CMK (cell line): ENCODE measurements at regions not wholly inside any gene's neighbourhood (a gene's known extent, or its start where the extent isn't known, plus 50 kb on each side); places are given as distances from the start of the nearest gene placed in this dataset.

Source experiments
- DNase-seq: peaks from one replicate; pipeline ENCODE4 v3.0.0-alpha.2; 2010; ENCODE audit warnings: low read depth

DNA sequence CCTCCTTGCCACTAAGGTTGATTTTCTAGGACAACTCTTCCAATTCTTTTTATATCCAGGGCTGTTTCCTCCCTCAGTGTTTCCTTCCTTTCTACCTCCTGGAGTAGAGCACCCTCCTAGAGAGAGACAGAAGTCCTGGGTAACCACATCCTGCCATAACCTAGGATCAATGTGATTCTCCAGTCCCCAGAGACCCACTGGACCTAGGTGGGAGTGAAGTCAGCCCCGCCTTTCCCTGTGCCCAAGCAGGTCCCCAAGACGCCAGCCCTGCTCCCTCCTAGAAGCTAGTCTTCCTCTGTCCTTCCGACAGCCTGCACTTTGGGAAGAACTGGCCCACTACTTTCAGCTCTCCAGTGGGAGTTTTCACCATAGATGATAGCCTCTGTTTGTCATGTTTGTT, 166.8 kb upstream of the PLEKHG7 start:
- DNase-seq = no peak

DNA sequence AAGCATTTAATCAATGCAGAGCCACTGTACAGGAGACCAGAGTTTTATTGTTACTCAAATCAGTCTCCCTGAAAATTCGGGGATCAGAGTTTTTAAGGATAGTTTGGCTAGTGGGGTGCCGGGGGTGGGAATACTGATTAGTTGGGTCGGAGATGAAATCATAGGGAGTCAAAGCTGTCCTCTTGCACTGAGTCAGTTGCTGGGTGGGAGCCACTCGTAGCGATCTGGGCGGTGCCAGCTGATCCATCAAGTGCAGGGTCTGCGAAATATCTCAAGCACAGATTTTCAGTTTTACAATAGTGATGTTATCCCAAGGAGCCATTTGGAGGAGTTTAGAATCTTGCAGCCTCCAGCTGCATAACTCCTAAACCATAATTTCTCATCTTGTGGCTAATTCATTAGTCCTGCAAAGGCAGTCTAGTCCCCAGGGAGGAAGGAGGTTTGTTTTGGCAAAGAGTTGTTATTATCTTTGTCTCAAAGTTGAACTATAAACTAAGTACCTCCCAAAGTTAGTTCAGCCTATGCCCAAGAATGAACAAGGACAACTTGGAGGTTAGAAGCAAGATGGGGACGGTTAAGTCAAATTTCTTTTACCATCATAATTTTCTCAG, 169.4 kb upstream of the PLEKHG7 start:
- DNase-seq = no peak

DNA sequence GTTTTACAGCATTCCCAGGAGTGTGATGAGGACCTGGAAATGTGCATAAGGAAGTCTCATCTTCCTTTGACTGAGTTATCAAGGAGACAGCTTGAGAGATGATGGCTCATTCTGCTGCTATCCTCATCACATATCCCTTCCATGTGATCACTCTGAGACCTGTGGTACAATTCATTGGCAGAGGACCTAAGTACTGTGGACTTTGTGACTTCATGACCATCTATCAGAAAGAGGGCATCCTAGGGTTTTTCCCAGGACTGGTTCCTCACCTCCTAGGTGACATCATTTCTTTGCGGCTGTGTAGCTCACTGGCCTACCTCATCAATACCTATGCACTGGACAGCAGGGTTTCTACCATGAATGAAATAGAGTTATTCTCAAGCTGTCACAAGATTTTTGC, 172.1 kb upstream of the PLEKHG7 start:
- DNase-seq = no peak

DNA sequence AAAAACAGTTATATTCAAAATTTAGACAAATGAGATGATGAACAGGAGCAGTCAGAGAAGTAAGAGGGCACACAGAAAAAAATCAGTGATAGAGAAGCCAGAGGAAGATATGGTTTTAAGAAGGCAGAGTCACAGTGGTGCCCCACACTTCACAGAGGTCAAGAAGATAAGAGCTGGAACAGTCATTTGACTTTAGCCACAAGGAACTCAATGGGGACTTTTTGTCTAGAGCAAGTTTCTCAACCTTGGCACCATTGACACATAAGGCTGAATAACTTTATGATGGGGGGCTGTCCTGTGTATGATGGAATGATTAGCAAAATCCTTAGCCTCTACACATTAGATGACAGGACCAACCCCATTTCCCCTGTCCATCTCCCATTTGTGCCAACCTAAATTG, 172.8 kb upstream of the PLEKHG7 start:
- DNase-seq = no peak

DNA sequence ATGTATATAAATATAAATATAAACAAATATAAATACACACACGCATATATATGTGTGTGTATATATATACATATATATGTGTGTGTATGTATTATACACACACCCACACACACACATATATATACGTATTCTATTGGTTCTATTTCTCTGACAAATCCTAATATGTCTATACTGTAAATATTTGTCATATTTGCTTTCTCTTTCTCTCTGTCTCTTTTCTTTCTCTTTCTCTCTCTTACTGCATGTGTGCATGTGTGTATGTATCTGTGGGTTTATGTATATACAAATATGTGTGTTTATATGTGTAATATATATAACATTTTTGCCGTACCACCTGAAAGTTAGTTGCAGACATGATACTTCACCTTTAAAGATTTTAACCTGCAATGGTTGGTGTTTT, 174.2 kb upstream of the PLEKHG7 start:
- no peak for DNase-seq

DNA sequence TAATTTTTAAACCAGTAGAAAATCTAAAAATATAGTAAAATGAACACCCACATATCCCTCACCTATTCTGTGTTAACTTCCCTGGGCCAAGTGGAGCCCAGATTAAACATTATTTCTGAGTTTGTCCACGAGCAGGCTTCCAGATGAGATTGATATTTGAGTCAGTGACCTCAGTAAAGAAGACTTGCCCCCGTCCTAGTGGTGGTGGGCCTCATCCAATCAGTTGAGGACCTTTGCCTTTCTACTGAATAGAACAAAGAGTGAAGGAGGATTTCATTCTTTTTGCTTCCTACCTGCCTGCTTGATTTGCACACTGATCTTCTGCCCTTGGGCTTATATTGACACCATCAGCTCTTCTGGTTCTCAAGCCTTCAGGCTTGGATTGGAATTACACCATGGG, 174.7 kb upstream of the PLEKHG7 start:
- DNase-seq = no peak

DNA sequence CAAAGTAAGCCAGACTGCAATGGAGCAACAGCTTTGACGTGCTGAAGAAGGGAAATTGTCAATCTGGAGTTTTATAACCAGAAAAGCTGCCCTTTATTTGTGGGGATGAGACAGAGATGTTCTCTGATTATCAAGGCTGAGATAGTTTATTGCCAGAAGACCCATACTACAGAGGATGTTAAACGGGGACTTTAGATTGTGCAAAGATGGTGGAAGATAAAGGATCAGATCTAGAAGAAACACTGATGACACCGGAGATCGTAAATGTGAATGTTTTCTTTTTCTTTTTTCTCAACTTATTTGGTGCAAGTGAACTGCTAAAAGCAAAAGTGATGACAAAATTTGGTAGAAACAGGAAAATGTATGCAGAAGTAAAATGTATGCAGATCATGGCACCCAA, 178.3 kb upstream of the PLEKHG7 start:
- DNase-seq = no peak

DNA sequence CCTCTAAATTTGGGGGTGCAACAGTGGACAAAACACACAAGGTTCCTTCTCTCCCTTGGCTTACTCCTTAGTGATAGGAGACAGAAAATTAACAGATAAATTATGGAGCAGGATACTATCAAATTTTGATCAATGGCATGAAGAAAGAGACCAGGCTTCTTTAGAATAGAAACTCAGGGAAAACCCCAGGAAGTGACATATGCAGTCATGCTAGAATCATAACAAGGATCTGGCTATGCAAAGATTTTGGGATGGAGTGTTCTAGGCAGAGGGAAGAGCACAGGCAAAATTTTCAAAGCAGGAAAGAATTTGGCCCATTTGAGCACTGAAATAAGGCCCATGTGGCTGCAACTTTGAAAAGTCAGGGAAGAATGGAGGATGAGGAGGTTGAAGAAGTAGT, 182.3 kb upstream of the PLEKHG7 start:
- DNase-seq = no peak

DNA sequence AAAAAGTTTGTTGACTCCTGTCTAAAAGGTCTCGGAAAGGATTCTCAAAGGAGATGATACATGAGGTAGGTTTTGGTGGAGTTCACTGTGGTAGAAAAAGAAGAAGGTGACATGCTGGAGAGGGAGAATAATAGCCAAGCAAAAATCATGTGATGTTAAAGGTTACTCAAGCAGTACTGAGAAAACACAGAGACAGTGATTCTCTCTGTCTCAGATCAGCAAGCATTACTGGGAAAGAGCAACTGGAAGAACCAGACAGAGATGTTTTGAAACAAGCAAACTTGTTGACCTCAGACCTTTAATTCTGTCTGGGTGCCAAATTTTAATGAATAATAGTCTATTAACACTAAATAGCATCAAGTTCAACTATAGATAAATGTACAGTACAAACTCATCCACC, 183.5 kb upstream of the PLEKHG7 start:
- no peak for DNase-seq

DNA sequence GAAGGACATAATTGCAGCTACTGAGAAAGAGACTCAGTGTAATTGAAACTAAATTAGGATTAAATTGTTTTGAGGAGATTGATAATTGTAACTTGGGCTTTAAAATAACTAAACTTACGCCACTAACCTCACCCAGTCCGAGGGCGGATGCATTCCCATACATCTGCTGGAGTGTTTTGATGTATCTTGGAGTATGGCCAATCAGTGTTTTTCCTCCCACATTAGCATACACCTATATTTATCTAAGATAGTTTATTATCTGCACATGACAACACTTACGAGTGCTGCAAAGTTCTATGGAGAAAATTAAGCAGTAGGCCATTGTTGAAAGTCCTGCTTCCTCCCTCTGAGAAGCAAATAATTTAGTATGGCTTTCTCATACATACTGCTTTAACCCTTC, 184.7 kb upstream of the PLEKHG7 start:
- no peak for DNase-seq

DNA sequence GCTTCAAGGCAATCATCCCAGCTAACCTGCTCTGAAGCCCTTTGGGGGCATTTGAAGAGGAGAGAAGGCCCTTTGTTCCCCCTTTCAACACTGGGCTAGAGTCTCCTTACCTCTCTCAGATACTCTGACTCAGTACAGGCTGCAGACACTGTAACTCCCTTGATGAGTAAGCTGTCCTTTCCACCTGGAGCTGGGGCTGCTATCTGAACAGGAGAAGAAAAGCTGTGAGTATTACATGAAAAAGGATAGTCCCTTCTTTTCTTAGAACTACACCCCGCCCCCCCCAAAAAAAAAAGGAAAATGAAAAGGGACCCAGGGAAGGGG, 186.6 kb upstream of the PLEKHG7 start:
- DNase-seq = no peak

DNA sequence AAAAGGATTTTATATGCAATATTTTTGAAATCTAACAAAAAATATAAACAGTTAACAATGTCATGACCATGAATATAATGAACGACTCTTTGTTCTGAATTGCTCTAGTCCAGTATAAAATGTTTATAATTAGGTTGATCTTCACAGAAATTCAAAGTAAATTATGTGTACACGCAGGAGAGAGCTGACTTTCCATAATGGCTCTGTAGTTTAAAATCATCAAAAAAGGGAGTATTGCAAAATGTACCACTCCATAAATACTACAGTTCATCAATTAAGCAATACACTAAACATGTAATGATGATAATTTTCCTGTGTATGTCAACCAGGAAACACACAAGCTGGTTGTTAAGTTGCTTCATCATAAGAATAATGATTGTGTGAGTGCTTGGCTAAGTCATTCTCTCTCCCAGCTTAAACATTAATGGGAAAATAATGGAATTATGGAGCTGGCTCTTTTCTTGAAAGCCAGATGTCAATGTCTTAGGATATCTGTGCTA, 189.5 kb upstream of the PLEKHG7 start:
- no peak for DNase-seq

DNA sequence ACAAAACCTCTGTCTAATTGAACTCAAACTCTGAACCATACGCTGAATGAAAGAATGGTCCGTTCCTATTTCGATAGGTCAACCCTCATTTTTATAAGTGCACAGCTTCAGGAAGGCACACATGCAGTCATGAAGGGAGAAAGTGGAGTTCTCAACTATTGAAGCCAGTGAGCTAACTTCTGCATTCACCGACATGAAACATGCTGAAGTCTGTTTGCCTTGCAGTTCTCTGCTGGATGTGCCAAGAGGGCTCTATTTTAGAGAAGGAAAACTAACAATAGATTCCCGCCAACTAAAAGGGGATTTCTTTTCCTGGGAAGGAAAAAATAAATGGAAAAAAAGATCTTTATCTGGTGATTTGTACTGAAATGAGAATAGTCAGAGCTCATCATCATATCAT, 191.0 kb upstream of the PLEKHG7 start:
- no peak for DNase-seq

DNA sequence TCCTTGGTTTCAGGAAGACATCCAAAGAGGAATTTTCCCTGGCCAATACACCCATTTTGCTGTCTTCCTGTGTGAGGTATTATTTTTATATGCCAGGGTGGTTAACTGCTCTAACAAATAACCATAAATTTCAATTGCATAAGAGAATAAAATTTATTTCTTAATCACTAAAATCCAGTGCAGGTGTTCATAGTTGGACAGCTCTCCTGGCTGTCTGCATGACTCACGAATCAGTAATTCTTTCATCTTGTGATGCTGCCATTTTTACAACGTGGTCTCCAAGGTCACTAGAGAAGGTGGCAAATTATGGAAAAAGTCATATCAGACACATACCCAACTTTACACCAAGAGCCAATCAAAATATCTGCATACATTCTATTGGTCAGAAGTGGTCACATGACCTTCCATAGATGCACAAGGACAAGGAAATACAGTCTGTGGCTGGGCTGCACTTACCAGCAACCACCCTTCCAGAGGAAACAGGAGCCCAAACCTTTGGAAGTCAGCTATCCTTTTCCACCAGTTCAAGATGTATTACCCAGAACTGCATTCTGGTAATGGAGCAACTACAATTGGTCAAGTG, 193.5 kb upstream of the PLEKHG7 start:
- DNase-seq = no peak

DNA sequence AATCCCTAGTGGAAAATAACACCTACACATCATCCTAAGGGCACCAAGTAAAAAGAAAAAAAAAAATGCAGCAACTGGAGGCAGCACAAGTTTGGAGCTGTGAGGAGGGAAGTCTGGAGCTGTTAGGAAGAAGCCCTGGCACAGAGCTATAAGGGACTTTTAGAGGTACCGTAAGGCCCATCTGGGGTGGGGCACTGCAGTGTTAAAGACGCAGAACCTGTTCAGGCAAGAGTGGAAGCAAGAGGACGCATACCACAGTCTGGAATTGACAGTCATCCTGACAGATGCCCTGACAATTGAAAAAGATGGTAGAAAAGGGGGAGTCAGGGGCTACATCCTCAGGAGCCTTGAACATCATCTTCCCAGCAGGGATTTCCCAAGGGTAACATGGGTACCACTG, 195.9 kb upstream of the PLEKHG7 start:
- DNase-seq = no peak

DNA sequence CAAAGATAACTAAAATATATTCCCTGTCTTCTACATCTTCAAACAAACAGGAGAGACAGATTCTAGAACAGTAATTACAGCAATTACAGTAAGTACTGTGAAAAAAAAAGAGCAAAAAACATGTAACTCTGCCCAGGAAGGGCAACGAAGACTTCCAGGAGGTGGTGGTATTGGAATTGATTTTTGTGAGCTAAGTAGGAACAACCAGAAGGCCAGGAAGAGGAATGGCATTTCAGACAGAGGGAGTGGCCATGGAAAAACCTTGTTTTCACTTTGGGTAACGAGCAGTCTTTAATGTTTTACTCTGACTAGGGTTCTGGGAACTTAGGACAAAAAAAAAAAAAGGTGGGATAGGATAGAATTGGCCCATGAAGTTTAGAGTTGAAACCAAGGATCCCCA, 196.3 kb upstream of the PLEKHG7 start:
- no peak for DNase-seq

DNA sequence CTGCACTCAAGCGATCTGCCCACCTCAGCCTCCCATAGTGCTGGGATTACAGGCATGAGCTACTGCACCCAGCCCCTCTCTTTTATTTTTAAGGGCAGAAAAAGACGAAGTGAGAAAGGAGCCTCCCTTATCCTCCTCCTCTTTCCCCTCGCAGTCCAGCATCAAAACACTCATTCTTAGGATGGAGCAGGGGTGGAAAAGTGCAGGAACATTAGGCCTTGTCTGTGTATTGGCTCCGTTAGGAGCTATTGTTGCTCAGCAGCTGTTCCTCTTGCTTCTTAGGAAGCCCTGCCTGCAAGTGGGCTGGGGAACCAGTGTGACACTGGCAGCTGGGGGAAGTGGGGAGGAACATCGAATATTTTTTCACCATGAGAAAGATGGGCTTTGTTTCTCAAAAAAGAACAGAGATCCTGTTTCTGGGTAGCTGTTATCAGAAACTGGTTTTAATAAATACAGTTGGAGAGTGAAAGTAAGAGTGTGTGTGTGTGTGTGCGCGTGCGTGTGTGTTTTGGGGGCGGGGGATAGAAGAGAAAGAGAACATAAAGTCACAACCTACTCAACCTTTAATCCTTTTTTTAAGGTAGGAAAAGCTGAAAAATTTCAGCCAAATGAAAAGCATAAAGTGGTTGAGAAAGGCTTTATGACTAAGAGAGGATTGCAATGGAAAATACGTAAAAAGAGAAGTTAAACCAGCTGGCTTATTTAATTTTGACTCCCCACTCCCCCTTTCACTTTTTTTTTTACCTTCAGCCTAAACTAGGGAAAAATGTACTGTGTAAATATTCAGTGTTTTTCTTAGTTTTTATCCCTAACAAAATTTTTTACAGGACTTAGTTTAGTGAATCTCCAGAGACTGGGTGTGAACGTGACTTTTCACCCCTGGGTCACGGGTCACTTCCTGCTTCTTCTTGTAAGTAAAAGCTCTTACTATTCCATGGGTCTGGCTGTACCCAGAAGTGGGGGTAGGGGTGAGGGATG, 197.2 kb upstream of the PLEKHG7 start:
- DNase-seq = no peak

DNA sequence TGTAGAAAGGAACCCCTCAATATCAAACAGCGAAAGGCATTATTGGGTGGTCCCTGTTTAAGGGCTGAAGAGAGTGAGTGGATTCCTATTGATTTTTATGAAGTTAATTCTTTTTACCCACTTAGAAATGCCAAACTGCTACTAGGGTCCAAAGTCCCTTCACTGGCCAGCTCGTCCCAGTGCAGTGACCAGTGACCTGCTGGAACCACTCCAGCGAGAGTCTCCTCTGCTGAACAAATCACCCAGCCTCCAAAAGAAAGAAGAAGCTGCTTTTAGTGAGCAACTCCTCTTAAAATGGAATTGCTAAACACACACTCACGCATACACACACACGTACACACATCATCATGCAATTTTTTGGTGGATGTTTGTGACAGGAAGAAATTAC, 198.2 kb upstream of the PLEKHG7 start:
- DNase-seq = no peak

DNA sequence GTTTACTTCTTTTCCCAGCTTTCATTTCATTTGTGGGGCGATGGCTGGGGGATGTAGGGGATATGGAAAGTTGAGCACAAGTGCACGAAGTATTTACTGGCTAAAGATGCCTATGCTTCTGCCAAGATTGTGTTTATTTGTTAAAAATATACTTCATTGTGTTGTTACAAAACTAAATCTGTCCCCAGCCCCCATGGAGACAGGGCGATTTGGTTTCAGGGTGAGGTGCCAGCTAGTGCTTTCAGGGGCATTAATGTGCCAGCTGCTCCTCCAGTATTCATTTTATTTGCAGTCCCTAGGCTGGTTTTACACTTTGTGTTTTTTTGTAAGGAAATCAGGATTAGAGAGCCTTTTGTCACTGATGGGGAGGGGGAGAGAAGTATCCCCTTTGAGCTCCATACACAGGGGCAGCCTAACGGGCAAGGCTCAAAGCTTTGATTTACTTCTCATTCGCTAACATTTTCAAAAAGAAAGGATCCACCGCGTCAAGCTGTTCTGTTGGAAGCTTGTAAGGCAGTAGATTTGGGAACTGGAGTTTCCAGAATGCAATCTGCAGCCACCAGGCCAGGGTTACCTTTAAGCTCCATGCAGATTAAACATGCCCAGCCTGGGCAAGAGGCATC, 198.7 kb upstream of the PLEKHG7 start:
- no peak for DNase-seq

DNA sequence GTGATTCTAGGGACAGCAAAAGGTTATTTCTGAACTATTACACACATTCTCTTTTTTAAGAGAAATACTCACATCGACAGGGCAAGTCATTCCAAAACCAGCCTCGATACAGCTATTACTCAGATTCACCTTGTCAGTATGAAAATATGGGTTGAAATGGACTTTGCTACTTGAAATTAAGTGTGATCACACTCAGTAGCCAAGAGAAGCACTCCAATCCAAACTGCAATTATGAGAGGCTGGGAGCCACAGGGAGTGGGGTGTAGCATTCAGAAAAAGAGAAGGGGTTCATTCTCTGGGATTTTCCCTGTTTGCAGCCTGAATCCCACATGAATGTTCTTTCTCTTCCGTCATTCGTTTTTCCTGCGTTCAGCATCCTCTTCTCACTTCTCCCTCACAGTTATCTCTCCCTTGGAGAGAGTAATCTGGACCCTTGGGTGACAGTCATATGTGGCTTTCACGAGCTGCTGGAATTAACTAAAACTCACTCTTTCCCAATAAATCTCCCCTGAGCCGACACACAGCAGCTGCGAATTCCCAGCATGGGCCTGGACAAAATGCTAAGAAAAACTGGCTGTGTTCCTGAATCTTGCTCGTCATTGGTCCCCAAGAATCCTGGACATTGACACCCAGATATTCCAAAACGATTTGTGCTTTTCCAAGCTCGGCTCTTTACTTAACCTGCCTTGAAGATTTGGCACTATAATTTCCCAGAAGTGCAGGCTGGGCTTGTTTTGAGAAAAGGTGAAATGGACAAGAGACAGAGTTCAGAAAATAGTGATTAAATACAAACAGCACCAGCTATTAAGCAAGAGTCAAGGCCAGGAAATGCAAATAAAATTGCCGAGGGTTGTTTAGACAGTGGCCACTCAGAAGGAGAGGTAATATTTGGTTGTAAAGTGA, 199.5 kb upstream of the PLEKHG7 start:
- no peak for DNase-seq

DNA sequence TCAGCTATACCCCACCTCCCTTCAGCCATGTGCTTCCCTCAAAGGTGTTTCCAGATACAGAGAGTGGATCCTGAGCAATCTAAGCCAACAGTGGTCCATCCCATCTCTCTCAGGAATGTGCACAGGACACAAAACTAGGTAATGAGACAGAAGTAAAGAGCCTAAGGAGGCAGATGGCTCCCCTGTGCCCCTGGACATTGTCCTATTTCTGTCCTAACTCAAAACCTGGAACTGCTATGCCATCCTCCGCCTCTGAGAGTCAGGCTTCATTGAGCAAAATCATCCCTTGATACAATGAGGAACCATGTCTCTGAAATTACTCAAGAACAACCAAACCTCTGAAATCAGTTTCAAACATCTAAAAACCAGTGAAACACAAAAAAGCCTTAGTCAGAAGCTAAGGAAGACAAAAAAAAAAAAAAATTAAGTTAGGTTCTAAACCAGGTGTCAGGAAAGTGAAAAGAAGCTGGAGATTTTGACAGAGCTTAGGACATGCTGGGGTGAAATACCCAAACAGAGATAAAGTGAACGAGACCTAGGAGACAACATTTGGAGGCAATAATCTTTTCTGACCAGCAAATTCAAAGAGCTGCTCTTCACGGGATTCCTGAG, 200.3 kb upstream of the PLEKHG7 start:
- DNase-seq = no peak
